HG02943 (cell line): ENCODE measurements at regions not wholly inside any gene's neighbourhood (a gene's known extent, or its start where the extent isn't known, plus 50 kb on each side); places are given as distances from the start of the nearest gene placed in this dataset.
A peak's percentile ranks its signal among the peaks of the same experiment; 100 is the strongest.
"Not testable (repeated sequence)": the region's sequence is repeated elsewhere in the genome, so short reads cannot be mapped to it uniquely, and the experiment has no call there.

Experiments
- ATAC-seq: cut with Tn5 transposase; IDR thresholded peaks from one replicate; pipeline ENCODE4 v1.9.1; 2021; ENCODE audit warnings: mild to moderate bottlenecking, low read depth, moderate library complexity; ENCODE audit not compliant: unreplicated experiment

DNA sequence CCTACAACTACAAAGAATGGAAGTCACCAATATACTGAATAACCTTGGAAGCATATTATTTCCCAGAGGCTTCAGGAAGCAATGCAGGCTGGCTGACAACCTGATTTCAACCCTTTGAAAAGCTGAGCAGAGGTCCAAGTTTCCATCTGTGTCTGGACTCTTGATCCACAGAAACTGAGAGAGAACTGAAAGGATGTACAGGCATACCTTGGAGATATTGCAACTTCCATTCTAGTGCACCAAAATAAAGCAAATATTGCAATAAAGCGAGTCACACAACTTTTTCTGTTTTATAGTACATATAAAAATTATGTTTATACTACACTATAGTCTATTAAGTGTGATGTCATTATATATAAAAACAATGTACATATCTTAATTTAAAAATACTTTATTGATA is 85.3 kb downstream of the TYW3 start:
- ATAC-seq, result no peak

GRCh38 chr1:74818661-74819456 is 85.9 kb downstream of the TYW3 start:
- no peak for ATAC-seq

GRCh38 chr1:74822851-74823401 is 90.0 kb downstream of the TYW3 start:
- ATAC-seq, result no peak

- peak; percentile 77 for ATAC-seq
These were observed 91.7 kb downstream of the TYW3 start for GRCh38 chr1:74824497-74825107.

DNA sequence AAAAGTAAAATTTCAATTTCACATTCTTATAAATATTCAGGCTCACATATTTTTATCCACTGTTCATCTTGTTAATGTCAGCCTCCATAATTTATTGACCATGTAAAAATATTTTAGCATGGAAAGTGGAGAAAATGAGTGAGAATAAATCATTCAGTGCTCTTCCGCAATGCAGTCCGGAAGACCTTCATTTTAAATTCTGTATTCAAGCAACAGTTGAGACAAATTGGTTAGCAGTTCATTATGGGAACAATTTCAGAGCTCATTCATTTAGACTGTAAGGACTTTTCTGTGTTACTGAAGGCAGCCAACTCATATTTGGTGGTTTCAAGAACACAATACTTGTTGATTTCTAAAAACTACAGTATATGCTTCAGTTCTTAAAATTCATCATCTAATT is 97.8 kb downstream of the TYW3 start:
- ATAC-seq, result no peak

- ATAC-seq, result no peak
These were observed 101.3 kb downstream of the TYW3 start for GRCh38 chr1:74834261-74834660.

- no peak for ATAC-seq
These were observed 102.1 kb downstream of the TYW3 start for GRCh38 chr1:74835051-74835450.

DNA sequence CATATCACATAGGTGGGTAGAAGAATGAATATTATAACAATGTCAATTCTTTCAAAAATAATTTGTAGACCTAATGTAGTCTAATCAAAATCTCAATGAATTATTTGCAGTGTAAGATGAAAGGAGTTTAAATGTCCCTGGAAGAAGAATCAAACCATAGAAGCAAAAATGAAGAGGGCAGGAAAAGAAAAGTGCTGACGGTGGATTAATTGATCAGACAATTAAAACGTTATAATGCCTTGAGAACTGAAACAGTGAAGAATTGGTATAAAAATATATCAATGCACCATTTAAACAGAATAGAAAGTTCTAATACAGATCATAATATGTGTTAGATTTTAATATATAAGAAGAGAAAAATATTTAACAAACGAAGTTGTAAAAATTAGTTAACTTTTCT is 109.8 kb downstream of the TYW3 start:
- ATAC-seq, result no peak

GRCh38 chr1:74847715-74848114 is 114.8 kb downstream of the TYW3 start:
- ATAC-seq, result no peak

- ATAC-seq, result no peak
These were observed 120.8 kb downstream of the TYW3 start for GRCh38 chr1:74853756-74854155.

GRCh38 chr1:74856174-74856573 is 123.2 kb downstream of the TYW3 start:
- ATAC-seq, result no peak

DNA sequence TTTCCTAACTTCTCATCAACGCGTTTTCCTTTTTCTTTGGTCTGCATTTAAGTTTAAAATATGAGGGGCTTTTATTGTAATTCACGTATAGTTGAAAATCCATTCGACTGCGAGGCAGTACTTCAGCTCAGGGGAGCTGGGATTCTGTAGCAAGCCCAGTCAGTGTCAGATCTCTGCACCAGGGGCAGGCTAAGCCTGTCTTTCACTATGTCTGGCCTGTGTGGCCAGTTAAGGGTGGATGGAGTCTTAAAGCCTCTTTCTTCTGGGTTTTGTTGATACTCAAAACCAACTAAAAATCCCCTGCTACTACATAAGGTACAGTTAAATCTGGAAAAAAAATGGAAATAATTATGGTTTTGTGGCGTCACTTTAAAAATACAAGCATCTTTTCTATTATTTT is 124.7 kb downstream of the TYW3 start:
- no peak for ATAC-seq

- no peak for ATAC-seq
These were observed 125.2 kb downstream of the TYW3 start for GRCh38 chr1:74858136-74858535.

DNA sequence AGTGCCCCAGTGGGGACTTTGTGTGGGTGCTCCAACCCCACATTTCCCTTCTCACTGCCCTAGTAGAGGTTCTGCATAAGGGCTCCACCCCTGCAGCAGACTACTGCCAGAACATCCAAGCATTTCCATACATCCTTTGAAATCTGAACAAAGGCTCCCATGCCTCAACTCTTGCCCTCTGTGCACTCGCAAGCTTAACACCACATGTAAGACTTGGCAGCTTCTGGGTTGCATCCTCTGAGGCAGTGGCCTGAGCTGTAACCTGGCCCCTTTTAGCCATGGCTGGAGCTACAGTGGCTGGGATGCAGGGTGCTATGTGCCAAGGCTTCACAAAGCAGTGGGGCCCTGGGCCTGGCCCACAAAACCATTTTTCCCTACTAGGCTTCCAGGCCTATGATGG is 128.9 kb downstream of the TYW3 start:
- ATAC-seq, result no peak

DNA sequence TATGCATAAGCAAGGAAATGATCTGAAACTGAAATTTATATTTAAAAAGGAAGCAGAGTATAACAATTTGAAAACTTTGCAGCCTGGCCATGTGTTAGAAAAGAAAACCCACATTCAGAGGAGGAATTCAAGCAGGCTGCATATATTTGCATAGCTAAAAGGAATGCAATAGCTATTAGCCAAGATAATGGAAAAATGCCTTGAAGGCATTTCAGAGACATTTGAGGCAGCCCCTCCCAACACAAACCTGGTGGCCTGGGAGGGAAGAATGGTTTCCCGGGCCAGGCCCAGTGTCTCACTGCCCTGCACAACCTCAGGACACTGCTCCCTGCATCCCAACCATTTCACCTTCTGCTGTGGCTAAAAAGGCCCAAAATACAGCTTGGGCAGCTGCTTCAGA is 136.8 kb downstream of the TYW3 start:
- ATAC-seq, result no peak

GRCh38 chr1:74877366-74877765 is 144.4 kb downstream of the TYW3 start:
- ATAC-seq, result not testable (repeated sequence)

- no peak for ATAC-seq
These were observed 162.5 kb downstream of the TYW3 start for GRCh38 chr1:74895411-74895810.

DNA sequence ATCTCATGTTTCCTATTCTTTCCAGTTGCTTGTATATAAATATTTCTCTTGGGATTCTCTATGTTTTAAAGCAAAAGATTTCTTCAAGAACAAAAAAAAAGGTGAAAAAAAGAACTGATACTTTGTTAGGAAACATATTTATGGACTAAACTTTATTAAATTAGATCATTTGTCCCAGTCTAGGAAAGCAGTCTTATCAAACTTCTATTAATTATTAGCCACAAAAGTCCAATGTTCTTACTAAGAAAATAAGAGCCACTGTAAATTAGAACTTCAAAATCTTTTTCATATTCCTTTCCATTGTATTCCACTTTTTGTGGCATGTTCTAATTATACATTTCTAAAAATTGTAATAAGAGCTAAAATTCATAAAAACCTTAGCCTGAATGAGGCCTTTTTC is 175.2 kb downstream of the TYW3 start:
- ATAC-seq, result no peak

DNA sequence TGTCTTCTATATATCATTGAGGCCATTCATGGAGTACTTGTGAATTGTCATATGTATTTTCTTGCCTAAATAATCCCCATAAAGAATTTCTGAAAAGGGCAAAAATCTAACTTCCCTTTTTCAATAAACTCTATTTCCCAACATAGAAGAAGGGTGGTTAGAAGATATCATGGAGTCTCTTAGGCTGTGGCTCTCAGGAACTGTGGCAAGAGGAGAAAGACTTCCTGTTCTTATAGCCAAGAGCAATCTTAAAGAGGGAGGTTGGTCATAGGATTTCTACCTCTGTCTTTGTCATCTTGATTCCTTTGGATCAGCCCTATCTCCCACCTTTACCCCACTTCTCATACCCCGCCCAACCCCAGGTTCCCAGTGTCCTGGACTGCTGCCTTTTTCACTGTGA is 175.8 kb downstream of the TYW3 start:
- ATAC-seq, result no peak

DNA sequence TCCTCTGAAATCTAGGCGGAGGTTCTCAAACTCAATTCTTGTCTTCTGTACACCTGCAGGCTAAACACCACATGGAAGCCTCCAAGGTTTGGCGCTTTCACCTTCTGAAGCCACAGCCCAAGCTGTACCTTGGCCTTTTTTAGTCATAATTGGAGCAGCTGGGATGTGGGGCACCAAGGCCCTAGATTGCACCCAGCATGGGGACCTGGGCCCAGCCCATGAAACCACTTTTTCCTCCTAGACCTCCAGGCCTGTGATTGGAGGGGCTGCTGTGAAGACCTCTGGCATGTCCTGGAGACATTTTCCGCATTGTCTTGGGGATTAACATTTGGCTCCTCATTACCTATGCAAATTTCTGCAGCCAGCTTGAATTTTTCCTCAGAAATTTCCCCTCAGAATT is 181.0 kb downstream of the TYW3 start:
- ATAC-seq, result no peak

- ATAC-seq, result no peak
These were observed 200.5 kb downstream of the TYW3 start for GRCh38 chr1:74933500-74933899.

DNA sequence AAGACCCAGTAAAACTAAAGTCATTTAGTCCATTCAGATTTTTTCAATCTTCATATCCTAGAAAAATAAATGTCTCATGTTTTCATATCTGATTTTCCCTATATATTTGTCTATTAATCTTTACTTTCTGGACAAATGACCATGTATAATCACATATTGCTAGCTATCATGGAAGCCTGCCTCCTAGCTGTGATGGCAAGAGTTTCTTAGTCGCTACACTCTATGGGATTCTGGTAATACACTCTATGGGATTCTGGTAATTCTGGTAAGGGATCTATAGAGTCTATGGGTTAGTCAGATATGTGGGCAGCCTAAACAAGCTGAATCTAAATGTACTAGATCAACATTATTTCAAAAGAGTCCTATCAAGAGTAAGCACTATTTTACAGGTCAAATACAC is 198.7 kb upstream of the LHX8 start:
- no peak for ATAC-seq
